K562 (cell line): ENCODE measurements at regions not wholly inside any gene's neighbourhood (a gene's known extent, or its start where the extent isn't known, plus 50 kb on each side); places are given as distances from the start of the nearest gene placed in this dataset.

Experiments used
- ATAC-seq: fragments of 200-7000 bp; cut with Tn5 transposase; 3 replicates; pipeline ENCODE4 v1.9.1; 2020; ENCODE audit warnings: moderate library complexity
- BruUV-seq: library from RNA; stranded (reverse); fragments of 400-500 nt; replicated peaks from 2 replicates; lab custom pipeline; 2021; lab: Mats Ljungman, UMichigan
- CTCF ChIA-PET: fragments of 300-600 bp; formaldehyde crosslinking; extraction: SDS; loops from one replicate; lab custom pipeline; 2021; ENCODE audit warnings: low intra/inter-chr PET ratio; lab: Yijun Ruan, JAX
- POLR2A ChIA-PET: fragments of 300-600, 350-650 bp; sonication (Branson Sonifier 250); formaldehyde crosslinking; extraction: SDS; loops from one replicate; lab custom pipeline; 2021; ENCODE audit warnings: antibody characterized with exemption, inconsistent platforms; lab: Yijun Ruan, JAX
- DNase-seq, 4 experiments: peaks; one replicate each; pipeline versions ENCODE4 v3.0.0 to v3.0.0-alpha.2; 2011 to 2018; ENCODE audit warnings: low spot score in 3 of 4, mixed read lengths in 3 of 4; ENCODE audit errors: extremely low read depth in 1 of 4
- FAIRE-seq: peaks from 2 replicates; lab custom pipeline; 2011; peaks lifted over from hg19 to GRCh38; lab: Jason Lieb, UNC
- H2AFZ ChIP-seq: 2 replicates; pipeline ENCODE4 v1.6.0; 2011; ENCODE audit warnings: low read depth, low read length, control low read depth, inconsistent platforms
- H3K27ac ChIP-seq: fragments of 200-600 bp; 3 replicates; pipeline ENCODE4 v1.8.0; 2011; ENCODE audit warnings: low read depth, mild to moderate bottlenecking, control low read depth, inconsistent platforms, low read length, moderate library complexity, mixed read lengths; ENCODE audit errors: extremely low read depth
- H3K27me3 ChIP-seq, 2 experiments: fragments of 300-600 bp in 1 of 2; 2 replicates in 1 of 2; 3 replicates in 1 of 2; pipeline versions ENCODE4 v1.6.0 to v1.8.0; 2011; ENCODE audit warnings: inconsistent platforms in 2 of 2, low read length in 2 of 2, mild to moderate bottlenecking in 1 of 2, mixed read lengths in 1 of 2, moderate library complexity in 1 of 2; ENCODE audit not compliant: control insufficient read depth in 2 of 2, insufficient read depth in 2 of 2
- H3K36me3 ChIP-seq: fragments of 300-600 bp; 3 replicates; pipeline ENCODE4 v1.8.0; 2011; ENCODE audit warnings: mild to moderate bottlenecking, low read length, inconsistent platforms; ENCODE audit not compliant: control insufficient read depth, insufficient read depth
- H3K4me1 ChIP-seq, 2 experiments: fragments of 200-600 bp in 1 of 2; replicated peaks in 1 of 2; 2 replicates in 1 of 2; 3 replicates in 1 of 2; pipeline versions ENCODE4 v1.5.1 to v1.8.0; 2011; ENCODE audit warnings: inconsistent platforms in 2 of 2, low read length in 2 of 2, mild to moderate bottlenecking in 1 of 2, mixed read lengths in 1 of 2, moderate library complexity in 1 of 2; ENCODE audit not compliant: control insufficient read depth in 2 of 2, insufficient read depth in 2 of 2
- H3K4me2 ChIP-seq: 2 replicates; pipeline ENCODE4 v1.6.1; 2011; ENCODE audit warnings: low read length, control low read depth, inconsistent platforms, mixed read lengths; ENCODE audit not compliant: insufficient read depth
- H3K4me3 ChIP-seq: fragments of 200-600 bp; sonication (generic), shearing (Covaris generic); 2 replicates; pipeline ENCODE4 v1.5.1; 2016; ENCODE audit warnings: control low read depth, inconsistent platforms
- H3K79me2 ChIP-seq: fragments of 200-600 bp; 3 replicates; pipeline ENCODE4 v1.8.0; 2011; ENCODE audit warnings: low read length, inconsistent platforms; ENCODE audit not compliant: control insufficient read depth, insufficient read depth
- H3K9ac ChIP-seq, 2 experiments: 2 replicates each; pipeline versions ENCODE4 v1.6.0 to v1.6.1; 2011; ENCODE audit warnings: low read depth in 2 of 2, low read length in 2 of 2, control low read depth in 1 of 2, inconsistent platforms in 1 of 2, mild to moderate bottlenecking in 1 of 2, mixed read lengths in 1 of 2; ENCODE audit not compliant: insufficient read depth in 1 of 2
- H3K9me1 ChIP-seq: one replicate; pipeline ENCODE4 v1.6.0; 2011; ENCODE audit warnings: inconsistent platforms, mild to moderate bottlenecking, low read length, moderate library complexity; ENCODE audit not compliant: control insufficient read depth, insufficient read depth
- H3K9me3 ChIP-seq: replicated peaks from 2 replicates; pipeline ENCODE4 v1.5.1; 2011; ENCODE audit warnings: low read depth, low read length, inconsistent platforms; ENCODE audit not compliant: control insufficient read depth, insufficient read depth
- H4K20me1 ChIP-seq: replicated peaks from 2 replicates; pipeline ENCODE4 v1.6.1; 2011; ENCODE audit warnings: low read length, inconsistent platforms, mixed read lengths; ENCODE audit not compliant: control insufficient read depth, insufficient read depth
- ZBTB40 ChIP-seq, 2 experiments: fragments of 450-650 bp in 1 of 2; sonication (generic) in 1 of 2; formaldehyde crosslinking in 1 of 2; IDR thresholded peaks; 2 replicates each; pipeline versions ENCODE4 v1.7.1 to v1.9.0; 2016 to 2022; ENCODE audit warnings: inconsistent platforms in 1 of 2, mild to moderate bottlenecking in 1 of 2, missing genetic modification reagents in 1 of 2
- ZNF282 ChIP-seq: sonication (generic); formaldehyde crosslinking; IDR thresholded peaks from 2 replicates; pipeline ENCODE4 v1.8.1; 2023; ENCODE audit warnings: missing genetic modification reagents
- WGBS: fragments of 100-300 bp; shearing (Covaris generic); methylation state at CpG from one replicate; pipeline ENCODE4 v1.1.6; 2016; ENCODE audit warnings: low coverage, mixed read lengths; ENCODE audit not compliant: insufficient coverage; ENCODE audit errors: missing lambda C conversion rate; 5-methylcytosine and 5-hydroxymethylcytosine counted together
- in situ Hi-C: fragments of 300-500 bp; cut with MboI; formaldehyde crosslinking; loops from 4 replicates; pipeline ENCODE4 v1.15.0; 2018; ENCODE audit warnings: inconsistent platforms, mixed read lengths
- intact Hi-C: fragments of 100-400 bp; cut with micrococcal nuclease; formaldehyde crosslinking; loops from 2 replicates; pipeline ENCODE4 v1.14.2; 2022

- Histone ChIP-seq H3K27ac (no peak overlapping the region), H3K9ac (no peak overlapping the region), H2AFZ (no peak overlapping the region), H3K27me3 (peaks cover 3 to 31% of the 10 kb centered on the region in 2 experiments; a peak in 4 of 5 replicates), H4K20me1 (peaks cover 4% of the 10 kb centered on the region; the same call in 1 of the 2 replicates), H3K9me1 (no peaks in the 10 kb centered on the region), H3K9me3 (no peaks in the 10 kb centered on the region), H3K79me2 (no peaks in the 10 kb centered on the region), H3K4me2 (no peak overlapping the region), H3K4me3 (no peak overlapping the region), H3K4me1 (no peaks in the 10 kb centered on the region; a peak in 1 of 5 replicates), H3K36me3 (no peaks in the 10 kb centered on the region)
- BruUV-seq: no TSS peak
- WGBS: 0% methylated on average over 4 of the region's 4 CpGs
- ATAC-seq (no peak), DNase-seq (no peak), FAIRE-seq (no peak)
- ChIA-PET POLR2A (no interaction called here), CTCF (no interaction called here)
- in situ Hi-C loops: no loop called here
- intact Hi-C loops: no loop called here
- TF ChIP-seq ZNF282 (no peak), ZBTB40 (IDR thresholded peaks at IDR 0.05) (no peak), ZBTB40 (CRISPR knock-in tag; IDR thresholded peaks at IDR 0.05) (no peak)
These were observed 109.5 kb upstream of the SDK1 start for GRCh38 chr7:3191548-3191947.
